ENCODE measurements at regions not wholly inside any gene's neighbourhood (a gene's known extent, or its start where the extent isn't known, plus 50 kb on each side); places are given as distances from the start of the nearest gene placed in this dataset.

GRCh38 chr1:47694011-47694890 is 256.4 kb downstream of the FOXD2 start:
- no peak overlapping the region for H3K9ac ChIP-seq (ENCODE audit: low read length)
- H2BK12ac ChIP-seq (ENCODE audit: low read length in 2 of 2), result no peak overlapping the region
- H3K4ac ChIP-seq (ENCODE audit: low read depth in 1 of 2, low read length in 2 of 2), result no peak overlapping the region
- H2BK120ac ChIP-seq (ENCODE audit: low read depth, low read length), result no peak overlapping the region
- no peak overlapping the region for H2AK5ac ChIP-seq (ENCODE audit: low read length, severe bottlenecking)
- H3K4me2 ChIP-seq (ENCODE audit: low read length, poor library complexity, severe bottlenecking), result no peak overlapping the region
- H3K4me1 ChIP-seq (ENCODE audit: control insufficient read depth, insufficient read depth, low read depth, low read length), result no peaks in the 10 kb centered on the region
- H3K23ac ChIP-seq (ENCODE audit: low read length in 2 of 2), result no peak overlapping the region
- H4K91ac ChIP-seq (ENCODE audit: low read length), result no peak overlapping the region
- H3K36me3 ChIP-seq (ENCODE audit: control insufficient read depth in 1 of 2, insufficient read depth in 2 of 2, low read depth in 1 of 2, low read length in 2 of 2), result no peaks in the 10 kb centered on the region
- no peaks in the 10 kb centered on the region for H3K9me3 ChIP-seq (ENCODE audit: control insufficient read depth, low read length)
- H3K79me1 ChIP-seq (replicated peaks; ENCODE audit: low read length, poor library complexity, severe bottlenecking), result no peaks in the 10 kb centered on the region
- H4K8ac ChIP-seq (ENCODE audit: low read length), result no peak overlapping the region
- H3K4me3 ChIP-seq (ENCODE audit: insufficient read depth in 1 of 2, low read depth in 1 of 2, low read length in 2 of 2), result no peak overlapping the region
- no peak overlapping the region for H3K27ac ChIP-seq (ENCODE audit: low read length, poor library complexity, severe bottlenecking)
- whole genome bisulfite sequencing, result 82% methylated on average over 14 of the region's 14 CpGs
- no peak overlapping the region for H2BK5ac ChIP-seq (ENCODE audit: low read depth, low read length, poor library complexity, severe bottlenecking)
- H2AFZ ChIP-seq (ENCODE audit: low read depth, low read length), result no peak overlapping the region
- no peak overlapping the region for H3K14ac ChIP-seq (ENCODE audit: low read length in 2 of 2)
- no peak overlapping the region for H3K18ac ChIP-seq (ENCODE audit: low read depth in 1 of 2, low read length in 2 of 2)
- H2BK15ac ChIP-seq (ENCODE audit: low read depth, poor library complexity, severe bottlenecking), result no peak overlapping the region
- no peak for DNase-seq
- H3K27me3 ChIP-seq (ENCODE audit: control insufficient read depth in 1 of 2, insufficient read depth in 1 of 2, low read length in 2 of 2), result peaks cover 21 to 38% of the 10 kb centered on the region in 2 experiments

GRCh38 chr1:47696404-47696736 is 258.5 kb downstream of the FOXD2 start:
- no peak overlapping the region for H4K8ac ChIP-seq (ENCODE audit: low read length)
- H3K27me3 ChIP-seq (ENCODE audit: control insufficient read depth in 1 of 2, insufficient read depth in 1 of 2, low read length in 2 of 2), result peaks cover 19 to 34% of the 10 kb centered on the region in 2 experiments
- no peak overlapping the region for H3K23ac ChIP-seq (ENCODE audit: low read length in 2 of 2)
- no peaks in the 10 kb centered on the region for H3K4me1 ChIP-seq (ENCODE audit: control insufficient read depth, insufficient read depth, low read depth, low read length)
- no peak overlapping the region for H3K18ac ChIP-seq (ENCODE audit: low read depth in 1 of 2, low read length in 2 of 2)
- 79% methylated on average over 1 of the region's 1 CpG for WGBS
- H3K4ac ChIP-seq (ENCODE audit: low read depth in 1 of 2, low read length in 2 of 2), result no peak overlapping the region
- no peak overlapping the region for H3K4me2 ChIP-seq (ENCODE audit: low read length, poor library complexity, severe bottlenecking)
- DNase-seq, result no peak
- H3K9me3 ChIP-seq (ENCODE audit: control insufficient read depth, low read length), result no peaks in the 10 kb centered on the region
- no peaks in the 10 kb centered on the region for H3K36me3 ChIP-seq (ENCODE audit: control insufficient read depth in 1 of 2, insufficient read depth in 2 of 2, low read depth in 1 of 2, low read length in 2 of 2)
- no peak overlapping the region for H2AK5ac ChIP-seq (ENCODE audit: low read length, severe bottlenecking)
- H2BK120ac ChIP-seq (ENCODE audit: low read depth, low read length), result no peak overlapping the region
- no peak overlapping the region for H3K27ac ChIP-seq (ENCODE audit: low read length, poor library complexity, severe bottlenecking)
- no peak overlapping the region for H3K9ac ChIP-seq (ENCODE audit: low read length)
- H2BK5ac ChIP-seq (ENCODE audit: low read depth, low read length, poor library complexity, severe bottlenecking), result no peak overlapping the region
- no peak overlapping the region for H4K91ac ChIP-seq (ENCODE audit: low read length)
- H3K14ac ChIP-seq (ENCODE audit: low read length in 2 of 2), result no peak overlapping the region
- H2BK12ac ChIP-seq (ENCODE audit: low read length in 2 of 2), result no peak overlapping the region
- H3K79me1 ChIP-seq (replicated peaks; ENCODE audit: low read length, poor library complexity, severe bottlenecking), result no peaks in the 10 kb centered on the region
- no peak overlapping the region for H3K4me3 ChIP-seq (ENCODE audit: insufficient read depth in 1 of 2, low read depth in 1 of 2, low read length in 2 of 2)
- H2AFZ ChIP-seq (ENCODE audit: low read depth, low read length), result no peak overlapping the region
- no peak overlapping the region for H2BK15ac ChIP-seq (ENCODE audit: low read depth, poor library complexity, severe bottlenecking)

GRCh38 chr1:47696737-47697441 is 259.0 kb downstream of the FOXD2 start:
- Histone ChIP-seq H3K79me1 (replicated peaks; ENCODE audit: low read length, poor library complexity, severe bottlenecking) (no peaks in the 10 kb centered on the region), H3K27me3 (ENCODE audit: control insufficient read depth in 1 of 2, insufficient read depth in 1 of 2, low read length in 2 of 2) (peaks cover 19 to 38% of the 10 kb centered on the region in 2 experiments), H4K8ac (ENCODE audit: low read length) (no peak overlapping the region)

GRCh38 chr1:47697616-47698335 is 259.9 kb downstream of the FOXD2 start:
- Histone ChIP-seq H3K9me3 (ENCODE audit: control insufficient read depth, low read length) (no peaks in the 10 kb centered on the region), H3K9ac (ENCODE audit: low read length) (no peak overlapping the region), H3K36me3 (ENCODE audit: control insufficient read depth in 1 of 2, insufficient read depth in 2 of 2, low read depth in 1 of 2, low read length in 2 of 2) (no peaks in the 10 kb centered on the region), H3K14ac (ENCODE audit: low read length in 2 of 2) (no peak overlapping the region), H4K91ac (ENCODE audit: low read length) (no peak overlapping the region), H3K4me2 (ENCODE audit: low read length, poor library complexity, severe bottlenecking) (no peak overlapping the region), H2BK12ac (ENCODE audit: low read length in 2 of 2) (no peak overlapping the region), H2BK5ac (ENCODE audit: low read depth, low read length, poor library complexity, severe bottlenecking) (no peak overlapping the region), H2AFZ (ENCODE audit: low read depth, low read length) (no peak overlapping the region), H3K23ac (ENCODE audit: low read length in 2 of 2) (no peak overlapping the region), H2AK5ac (ENCODE audit: low read length, severe bottlenecking) (no peak overlapping the region), H2BK120ac (ENCODE audit: low read depth, low read length) (no peak overlapping the region), H3K4me3 (ENCODE audit: insufficient read depth in 1 of 2, low read depth in 1 of 2, low read length in 2 of 2) (no peak overlapping the region), H3K79me1 (replicated peaks; ENCODE audit: low read length, poor library complexity, severe bottlenecking) (no peaks in the 10 kb centered on the region), H3K4ac (ENCODE audit: low read depth in 1 of 2, low read length in 2 of 2) (no peak overlapping the region), H3K4me1 (ENCODE audit: control insufficient read depth, insufficient read depth, low read depth, low read length) (no peaks in the 10 kb centered on the region), H3K27ac (ENCODE audit: low read length, poor library complexity, severe bottlenecking) (no peak overlapping the region), H4K8ac (ENCODE audit: low read length) (no peak overlapping the region), H3K18ac (ENCODE audit: low read depth in 1 of 2, low read length in 2 of 2) (no peak overlapping the region), H2BK15ac (ENCODE audit: low read depth, poor library complexity, severe bottlenecking) (no peak overlapping the region), H3K27me3 (ENCODE audit: control insufficient read depth in 1 of 2, insufficient read depth in 1 of 2, low read length in 2 of 2) (peaks cover 25 to 41% of the 10 kb centered on the region in 2 experiments)
- no peak for DNase-seq
- WGBS, result 63% methylated on average over 7 of the region's 7 CpGs

More at GRCh38 chr1:47696737-47697441, 259.0 kb downstream of the FOXD2 start:
- Histone ChIP-seq H3K14ac (ENCODE audit: low read length in 2 of 2) (no peak overlapping the region), H3K18ac (ENCODE audit: low read depth in 1 of 2, low read length in 2 of 2) (no peak overlapping the region), H2BK12ac (ENCODE audit: low read length in 2 of 2) (no peak overlapping the region), H2BK120ac (ENCODE audit: low read depth, low read length) (no peak overlapping the region), H3K4me3 (ENCODE audit: insufficient read depth in 1 of 2, low read depth in 1 of 2, low read length in 2 of 2) (no peak overlapping the region), H3K4me2 (ENCODE audit: low read length, poor library complexity, severe bottlenecking) (no peak overlapping the region), H3K9me3 (ENCODE audit: control insufficient read depth, low read length) (no peaks in the 10 kb centered on the region), H3K9ac (ENCODE audit: low read length) (no peak overlapping the region), H3K23ac (ENCODE audit: low read length in 2 of 2) (no peak overlapping the region), H3K36me3 (ENCODE audit: control insufficient read depth in 1 of 2, insufficient read depth in 2 of 2, low read depth in 1 of 2, low read length in 2 of 2) (no peaks in the 10 kb centered on the region), H3K4me1 (ENCODE audit: control insufficient read depth, insufficient read depth, low read depth, low read length) (no peaks in the 10 kb centered on the region), H2AFZ (ENCODE audit: low read depth, low read length) (no peak overlapping the region), H2AK5ac (ENCODE audit: low read length, severe bottlenecking) (no peak overlapping the region), H3K4ac (ENCODE audit: low read depth in 1 of 2, low read length in 2 of 2) (no peak overlapping the region), H3K27ac (ENCODE audit: low read length, poor library complexity, severe bottlenecking) (no peak overlapping the region), H2BK5ac (ENCODE audit: low read depth, low read length, poor library complexity, severe bottlenecking) (no peak overlapping the region), H2BK15ac (ENCODE audit: low read depth, poor library complexity, severe bottlenecking) (no peak overlapping the region), H4K91ac (ENCODE audit: low read length) (no peak overlapping the region)
- DNase-seq, result no peak
- 80% methylated on average over 6 of the region's 6 CpGs for WGBS

Measured in mesenchymal stem cell (in vitro differentiated cells and primary cell).